ENCODE measurements at regions not wholly inside any gene's neighbourhood (a gene's known extent, or its start where the extent isn't known, plus 50 kb on each side); places are given as distances from the start of the nearest gene placed in this dataset.

- Histone ChIP-seq H3K79me1 (ENCODE audit: low read depth, low read length) (no peaks in the 10 kb centered on the region), H2BK120ac (replicated peaks; ENCODE audit: low read depth, low read length) (no peak overlapping the region), H3K4me2 (ENCODE audit: insufficient read depth in 1 of 2, low read depth in 2 of 2, low read length in 2 of 2) (no peak overlapping the region), H2BK12ac (ENCODE audit: low read depth, low read length) (no peak overlapping the region), H3K27ac (ENCODE audit: low read depth, low read length) (no peak overlapping the region), H4K20me1 (replicated peaks in 1 of 2; ENCODE audit: control insufficient read depth in 1 of 2, insufficient read depth in 2 of 2, low read length in 2 of 2) (no peaks in the 10 kb centered on the region), H2AFZ (ENCODE audit: low read length) (no peak overlapping the region), H3K23me2 (ENCODE audit: low read depth, low read length) (no peaks in the 10 kb centered on the region), H3K23ac (ENCODE audit: insufficient read length) (no peak overlapping the region), H3K18ac (ENCODE audit: extremely low read depth, low read length) (no peak overlapping the region), H3K79me2 (ENCODE audit: control insufficient read depth in 1 of 2, insufficient read depth in 2 of 2, low read length in 2 of 2) (no peaks in the 10 kb centered on the region), H3K9me3 (ENCODE audit: insufficient read depth in 2 of 2, low read depth in 1 of 2, low read length in 1 of 2) (no peaks in the 10 kb centered on the region), H2BK20ac (ENCODE audit: low read length) (no peak overlapping the region), H4K8ac (ENCODE audit: extremely low read depth, insufficient read depth, low read length) (no peak overlapping the region), H3K56ac (replicated peaks; ENCODE audit: insufficient read length, low read depth, low read length) (no peak overlapping the region), H3K9ac (replicated peaks in 1 of 4; ENCODE audit: extremely low read depth in 1 of 4, low read depth in 3 of 4, low read length in 3 of 4) (no peak overlapping the region), H3K27me3 (replicated peaks in 1 of 4; ENCODE audit: control insufficient read depth in 3 of 4, extremely low read depth in 1 of 4, insufficient read depth in 3 of 4, low read length in 3 of 4) (no peaks in the 10 kb centered on the region), H4K5ac (ENCODE audit: insufficient read length, low read depth, low read length) (no peak overlapping the region), H3K36me3 (ENCODE audit: control insufficient read depth in 2 of 4, insufficient read depth in 4 of 4, low read length in 3 of 4) (no peaks in the 10 kb centered on the region), H2AK5ac (ENCODE audit: low read depth, low read length) (no peak overlapping the region), H3K4me1 (replicated peaks in 1 of 4; ENCODE audit: control insufficient read depth in 3 of 4, insufficient read depth in 4 of 4, low read length in 3 of 4) (no peaks in the 10 kb centered on the region), H3K4me3 (ENCODE audit: extremely low read depth in 1 of 4, insufficient read depth in 2 of 4, low read depth in 3 of 4, low read length in 4 of 4) (no peak overlapping the region), H3K14ac (ENCODE audit: insufficient read length) (no peak overlapping the region), H3K4ac (replicated peaks; ENCODE audit: insufficient read length, low read depth, low read length) (no peak overlapping the region), H2BK5ac (ENCODE audit: low read depth, low read length) (no peak overlapping the region), H4K91ac (replicated peaks; ENCODE audit: insufficient read length, low read length) (no peak overlapping the region), H2BK15ac (ENCODE audit: low read length) (no peak overlapping the region)
- CTCF ChIA-PET (ENCODE audit: partially characterized antibody): interaction anchor here (0.9 to 1.4 kb wide), 3 partner anchors 10 to 72 kb away, joined by 3 to 4 read pairs (median 3); no protein-coding TSS in a partner anchor
- FAIRE-seq (no peak), DNase-seq (ENCODE audit: low read depth in 1 of 2, low spot score in 2 of 2) (no peak)
- POLR2A ChIA-PET (ENCODE audit: partially characterized antibody): no interaction called here
- no peak for TF ChIP-seq EGR1 (IDR thresholded peaks at IDR 0.05; ENCODE audit: borderline replicate concordance, low read depth, low read length)
- TF ChIP-seq, protein P1, sequence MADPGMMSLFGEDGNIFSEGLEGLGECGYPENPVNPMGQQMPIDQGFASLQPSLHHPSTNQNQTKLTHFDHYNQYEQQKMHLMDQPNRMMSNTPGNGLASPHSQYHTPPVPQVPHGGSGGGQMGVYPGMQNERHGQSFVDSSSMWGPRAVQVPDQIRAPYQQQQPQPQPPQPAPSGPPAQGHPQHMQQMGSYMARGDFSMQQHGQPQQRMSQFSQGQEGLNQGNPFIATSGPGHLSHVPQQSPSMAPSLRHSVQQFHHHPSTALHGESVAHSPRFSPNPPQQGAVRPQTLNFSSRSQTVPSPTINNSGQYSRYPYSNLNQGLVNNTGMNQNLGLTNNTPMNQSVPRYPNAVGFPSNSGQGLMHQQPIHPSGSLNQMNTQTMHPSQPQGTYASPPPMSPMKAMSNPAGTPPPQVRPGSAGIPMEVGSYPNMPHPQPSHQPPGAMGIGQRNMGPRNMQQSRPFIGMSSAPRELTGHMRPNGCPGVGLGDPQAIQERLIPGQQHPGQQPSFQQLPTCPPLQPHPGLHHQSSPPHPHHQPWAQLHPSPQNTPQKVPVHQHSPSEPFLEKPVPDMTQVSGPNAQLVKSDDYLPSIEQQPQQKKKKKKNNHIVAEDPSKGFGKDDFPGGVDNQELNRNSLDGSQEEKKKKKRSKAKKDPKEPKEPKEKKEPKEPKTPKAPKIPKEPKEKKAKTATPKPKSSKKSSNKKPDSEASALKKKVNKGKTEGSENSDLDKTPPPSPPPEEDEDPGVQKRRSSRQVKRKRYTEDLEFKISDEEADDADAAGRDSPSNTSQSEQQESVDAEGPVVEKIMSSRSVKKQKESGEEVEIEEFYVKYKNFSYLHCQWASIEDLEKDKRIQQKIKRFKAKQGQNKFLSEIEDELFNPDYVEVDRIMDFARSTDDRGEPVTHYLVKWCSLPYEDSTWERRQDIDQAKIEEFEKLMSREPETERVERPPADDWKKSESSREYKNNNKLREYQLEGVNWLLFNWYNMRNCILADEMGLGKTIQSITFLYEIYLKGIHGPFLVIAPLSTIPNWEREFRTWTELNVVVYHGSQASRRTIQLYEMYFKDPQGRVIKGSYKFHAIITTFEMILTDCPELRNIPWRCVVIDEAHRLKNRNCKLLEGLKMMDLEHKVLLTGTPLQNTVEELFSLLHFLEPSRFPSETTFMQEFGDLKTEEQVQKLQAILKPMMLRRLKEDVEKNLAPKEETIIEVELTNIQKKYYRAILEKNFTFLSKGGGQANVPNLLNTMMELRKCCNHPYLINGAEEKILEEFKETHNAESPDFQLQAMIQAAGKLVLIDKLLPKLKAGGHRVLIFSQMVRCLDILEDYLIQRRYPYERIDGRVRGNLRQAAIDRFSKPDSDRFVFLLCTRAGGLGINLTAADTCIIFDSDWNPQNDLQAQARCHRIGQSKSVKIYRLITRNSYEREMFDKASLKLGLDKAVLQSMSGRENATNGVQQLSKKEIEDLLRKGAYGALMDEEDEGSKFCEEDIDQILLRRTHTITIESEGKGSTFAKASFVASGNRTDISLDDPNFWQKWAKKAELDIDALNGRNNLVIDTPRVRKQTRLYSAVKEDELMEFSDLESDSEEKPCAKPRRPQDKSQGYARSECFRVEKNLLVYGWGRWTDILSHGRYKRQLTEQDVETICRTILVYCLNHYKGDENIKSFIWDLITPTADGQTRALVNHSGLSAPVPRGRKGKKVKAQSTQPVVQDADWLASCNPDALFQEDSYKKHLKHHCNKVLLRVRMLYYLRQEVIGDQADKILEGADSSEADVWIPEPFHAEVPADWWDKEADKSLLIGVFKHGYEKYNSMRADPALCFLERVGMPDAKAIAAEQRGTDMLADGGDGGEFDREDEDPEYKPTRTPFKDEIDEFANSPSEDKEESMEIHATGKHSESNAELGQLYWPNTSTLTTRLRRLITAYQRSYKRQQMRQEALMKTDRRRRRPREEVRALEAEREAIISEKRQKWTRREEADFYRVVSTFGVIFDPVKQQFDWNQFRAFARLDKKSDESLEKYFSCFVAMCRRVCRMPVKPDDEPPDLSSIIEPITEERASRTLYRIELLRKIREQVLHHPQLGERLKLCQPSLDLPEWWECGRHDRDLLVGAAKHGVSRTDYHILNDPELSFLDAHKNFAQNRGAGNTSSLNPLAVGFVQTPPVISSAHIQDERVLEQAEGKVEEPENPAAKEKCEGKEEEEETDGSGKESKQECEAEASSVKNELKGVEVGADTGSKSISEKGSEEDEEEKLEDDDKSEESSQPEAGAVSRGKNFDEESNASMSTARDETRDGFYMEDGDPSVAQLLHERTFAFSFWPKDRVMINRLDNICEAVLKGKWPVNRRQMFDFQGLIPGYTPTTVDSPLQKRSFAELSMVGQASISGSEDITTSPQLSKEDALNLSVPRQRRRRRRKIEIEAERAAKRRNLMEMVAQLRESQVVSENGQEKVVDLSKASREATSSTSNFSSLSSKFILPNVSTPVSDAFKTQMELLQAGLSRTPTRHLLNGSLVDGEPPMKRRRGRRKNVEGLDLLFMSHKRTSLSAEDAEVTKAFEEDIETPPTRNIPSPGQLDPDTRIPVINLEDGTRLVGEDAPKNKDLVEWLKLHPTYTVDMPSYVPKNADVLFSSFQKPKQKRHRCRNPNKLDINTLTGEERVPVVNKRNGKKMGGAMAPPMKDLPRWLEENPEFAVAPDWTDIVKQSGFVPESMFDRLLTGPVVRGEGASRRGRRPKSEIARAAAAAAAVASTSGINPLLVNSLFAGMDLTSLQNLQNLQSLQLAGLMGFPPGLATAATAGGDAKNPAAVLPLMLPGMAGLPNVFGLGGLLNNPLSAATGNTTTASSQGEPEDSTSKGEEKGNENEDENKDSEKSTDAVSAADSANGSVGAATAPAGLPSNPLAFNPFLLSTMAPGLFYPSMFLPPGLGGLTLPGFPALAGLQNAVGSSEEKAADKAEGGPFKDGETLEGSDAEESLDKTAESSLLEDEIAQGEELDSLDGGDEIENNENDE (IDR thresholded peaks at IDR 0.05; ENCODE audit: insufficient replicate concordance, low read length): no peak
Measured at GRCh38 chr5:96207420-96207819, 225.6 kb downstream of the PCSK1 start.

Measured in H1 (cell line).